ENCODE measurements at regions not wholly inside any gene's neighbourhood (a gene's known extent, or its start where the extent isn't known, plus 50 kb on each side); places are given as distances from the start of the nearest gene placed in this dataset.

- H3K4me1 Mint-ChIP-seq (ENCODE audit: low read depth, unreplicated experiment), result peaks cover 9% of the 10 kb centered on the region
- H3K36me3 Mint-ChIP-seq (ENCODE audit: insufficient read depth, unreplicated experiment), result peaks cover 14% of the 10 kb centered on the region
- H3K9me3 ChIP-seq, result no peaks in the 10 kb centered on the region
- no peaks in the 10 kb centered on the region for H3K36me3 ChIP-seq (ENCODE audit: control insufficient read depth, insufficient read depth, low read length)
- CTCF ChIA-PET, result no interaction called here
- H3K4me3 Mint-ChIP-seq (ENCODE audit: unreplicated experiment), result no peak overlapping the region
- TF ChIP-seq, protein P1, sequence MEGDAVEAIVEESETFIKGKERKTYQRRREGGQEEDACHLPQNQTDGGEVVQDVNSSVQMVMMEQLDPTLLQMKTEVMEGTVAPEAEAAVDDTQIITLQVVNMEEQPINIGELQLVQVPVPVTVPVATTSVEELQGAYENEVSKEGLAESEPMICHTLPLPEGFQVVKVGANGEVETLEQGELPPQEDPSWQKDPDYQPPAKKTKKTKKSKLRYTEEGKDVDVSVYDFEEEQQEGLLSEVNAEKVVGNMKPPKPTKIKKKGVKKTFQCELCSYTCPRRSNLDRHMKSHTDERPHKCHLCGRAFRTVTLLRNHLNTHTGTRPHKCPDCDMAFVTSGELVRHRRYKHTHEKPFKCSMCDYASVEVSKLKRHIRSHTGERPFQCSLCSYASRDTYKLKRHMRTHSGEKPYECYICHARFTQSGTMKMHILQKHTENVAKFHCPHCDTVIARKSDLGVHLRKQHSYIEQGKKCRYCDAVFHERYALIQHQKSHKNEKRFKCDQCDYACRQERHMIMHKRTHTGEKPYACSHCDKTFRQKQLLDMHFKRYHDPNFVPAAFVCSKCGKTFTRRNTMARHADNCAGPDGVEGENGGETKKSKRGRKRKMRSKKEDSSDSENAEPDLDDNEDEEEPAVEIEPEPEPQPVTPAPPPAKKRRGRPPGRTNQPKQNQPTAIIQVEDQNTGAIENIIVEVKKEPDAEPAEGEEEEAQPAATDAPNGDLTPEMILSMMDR (IDR thresholded peaks at IDR 0.05; ENCODE audit: insufficient read depth in 1 of 2, low read depth in 1 of 2, low read length in 1 of 2, severe bottlenecking in 1 of 2, unreplicated experiment in 1 of 2), result no peak
- H3K4me1 ChIP-seq, result no peaks in the 10 kb centered on the region
- POLR2A ChIA-PET, result no interaction called here
- BruUV-seq (replicated peaks), result no TSS peak
- peaks cover 9% of the 10 kb centered on the region for H3K9me3 Mint-ChIP-seq (ENCODE audit: unreplicated experiment)
- no peaks in the 10 kb centered on the region for H3K27me3 ChIP-seq (replicated peaks; ENCODE audit: control insufficient read depth, insufficient read depth, low read length)
- H3K4me3 ChIP-seq (ENCODE audit: low read depth, low read length), result no peak overlapping the region
- no peak for DNase-seq
- intact Hi-C loops (cut with micrococcal nuclease; ENCODE audit: unreplicated experiment), result no loop called here
- no peaks in the 10 kb centered on the region for H3K27me3 Mint-ChIP-seq (ENCODE audit: insufficient read depth, unreplicated experiment)
- H3K27ac Mint-ChIP-seq (ENCODE audit: unreplicated experiment), result no peak overlapping the region
Observed at GRCh38 chr18:55830544-55830943, 242.6 kb upstream of the TCF4 start.

- peaks cover 12% of the 10 kb centered on the region for H3K4me1 Mint-ChIP-seq (ENCODE audit: low read depth, unreplicated experiment)
- TF ChIP-seq, protein P1 (IDR thresholded peaks at IDR 0.05; ENCODE audit: insufficient read depth in 1 of 2, low read depth in 1 of 2, low read length in 1 of 2, severe bottlenecking in 1 of 2, unreplicated experiment in 1 of 2), result no peak
- no peak overlapping the region for H3K4me3 Mint-ChIP-seq (ENCODE audit: unreplicated experiment)
- Histone ChIP-seq H3K27me3 (replicated peaks; ENCODE audit: control insufficient read depth, insufficient read depth, low read length) (no peaks in the 10 kb centered on the region), H3K4me1 (peaks cover 7% of the 10 kb centered on the region; the same call in 1 of the 2 replicates), H3K4me3 (ENCODE audit: low read depth, low read length) (no peak overlapping the region), H3K9me3 (no peaks in the 10 kb centered on the region), H3K36me3 (ENCODE audit: control insufficient read depth, insufficient read depth, low read length) (no peaks in the 10 kb centered on the region)
- ChIA-PET POLR2A (no interaction called here), CTCF (no interaction called here)
- intact Hi-C loops (cut with micrococcal nuclease; ENCODE audit: unreplicated experiment), result no loop called here
- H3K27ac Mint-ChIP-seq (ENCODE audit: unreplicated experiment), result no peak overlapping the region
- no peaks in the 10 kb centered on the region for H3K9me3 Mint-ChIP-seq (ENCODE audit: unreplicated experiment)
- H3K36me3 Mint-ChIP-seq (ENCODE audit: insufficient read depth, unreplicated experiment), result no peaks in the 10 kb centered on the region
- no peak for DNase-seq
- no peaks in the 10 kb centered on the region for H3K27me3 Mint-ChIP-seq (ENCODE audit: insufficient read depth, unreplicated experiment)
- no TSS peak for BruUV-seq (replicated peaks)
Observed at GRCh38 chr18:55821219-55821618, 233.2 kb upstream of the TCF4 start.

GRCh38 chr18:55819448-55819847, 231.5 kb upstream of the TCF4 start:
- H3K36me3 Mint-ChIP-seq (ENCODE audit: insufficient read depth, unreplicated experiment), result no peaks in the 10 kb centered on the region
- H3K4me3 ChIP-seq (ENCODE audit: low read depth, low read length), result no peak overlapping the region
- CTCF ChIA-PET, result no interaction called here
- POLR2A ChIA-PET, result no interaction called here
- no peaks in the 10 kb centered on the region for H3K27me3 Mint-ChIP-seq (ENCODE audit: insufficient read depth, unreplicated experiment)
- BruUV-seq (replicated peaks), result no TSS peak
- H3K27me3 ChIP-seq (replicated peaks; ENCODE audit: control insufficient read depth, insufficient read depth, low read length), result no peaks in the 10 kb centered on the region
- H3K4me1 ChIP-seq, result peaks cover 7% of the 10 kb centered on the region; the same call in 1 of the 2 replicates
- H3K9me3 Mint-ChIP-seq (ENCODE audit: unreplicated experiment), result no peaks in the 10 kb centered on the region
- DNase-seq, result no peak
- no peak overlapping the region for H3K4me3 Mint-ChIP-seq (ENCODE audit: unreplicated experiment)
- TF ChIP-seq, protein P1 (IDR thresholded peaks at IDR 0.05; ENCODE audit: insufficient read depth in 1 of 2, low read depth in 1 of 2, low read length in 1 of 2, severe bottlenecking in 1 of 2, unreplicated experiment in 1 of 2), result no peak
- no peaks in the 10 kb centered on the region for H3K36me3 ChIP-seq (ENCODE audit: control insufficient read depth, insufficient read depth, low read length)
- peaks cover 12% of the 10 kb centered on the region for H3K4me1 Mint-ChIP-seq (ENCODE audit: low read depth, unreplicated experiment)
- H3K27ac Mint-ChIP-seq (ENCODE audit: unreplicated experiment), result no peak overlapping the region
- H3K9me3 ChIP-seq, result no peaks in the 10 kb centered on the region
- intact Hi-C loops (cut with micrococcal nuclease; ENCODE audit: unreplicated experiment), result no loop called here

All from Caco-2 (cell line).